Mesenchymal stem cell (in vitro differentiated cells and primary cell): ENCODE measurements at regions not wholly inside any gene's neighbourhood (a gene's known extent, or its start where the extent isn't known, plus 50 kb on each side); places are given as distances from the start of the nearest gene placed in this dataset.

Experiments
- DNase-seq: peaks from one replicate; pipeline ENCODE4 v3.0.0-alpha.2; 2013
- H2AFZ ChIP-seq: one replicate; pipeline ENCODE4 v1.6.1; 2013; ENCODE audit warnings: low read depth, mild to moderate bottlenecking, control low read depth, inconsistent platforms, low read length, moderate library complexity
- H2AK5ac ChIP-seq: 2 replicates; pipeline ENCODE4 v1.6.1; 2013; ENCODE audit warnings: low read length, moderate library complexity, mild to moderate bottlenecking, inconsistent platforms; ENCODE audit not compliant: severe bottlenecking
- H2BK120ac ChIP-seq: one replicate; pipeline ENCODE4 v1.6.1; 2013; ENCODE audit warnings: low read depth, mild to moderate bottlenecking, inconsistent platforms, low read length, moderate library complexity
- H2BK12ac ChIP-seq, 2 experiments: one replicate each; pipeline ENCODE4 v1.6.1; 2013; ENCODE audit warnings: inconsistent platforms in 2 of 2, low read length in 2 of 2, mild to moderate bottlenecking in 2 of 2, moderate library complexity in 2 of 2, control low read depth in 1 of 2
- H2BK15ac ChIP-seq: one replicate; pipeline ENCODE4 v1.6.1; 2013; ENCODE audit warnings: mild to moderate bottlenecking, low read depth, inconsistent platforms; ENCODE audit not compliant: poor library complexity, severe bottlenecking
- H2BK5ac ChIP-seq: 2 replicates; pipeline ENCODE4 v1.6.1; 2013; ENCODE audit warnings: low read depth, mild to moderate bottlenecking, low read length, control low read depth, inconsistent platforms; ENCODE audit not compliant: poor library complexity, severe bottlenecking
- H3K14ac ChIP-seq, 2 experiments: one replicate each; pipeline ENCODE4 v1.6.1; 2013; ENCODE audit warnings: inconsistent platforms in 2 of 2, low read length in 2 of 2, control low read depth in 1 of 2, mild to moderate bottlenecking in 1 of 2, moderate library complexity in 1 of 2
- H3K18ac ChIP-seq, 2 experiments: one replicate each; pipeline ENCODE4 v1.6.1; 2013; ENCODE audit warnings: inconsistent platforms in 2 of 2, low read length in 2 of 2, control low read depth in 1 of 2, low read depth in 1 of 2, mild to moderate bottlenecking in 1 of 2
- H3K23ac ChIP-seq, 2 experiments: one replicate each; pipeline ENCODE4 v1.6.1; 2013; ENCODE audit warnings: inconsistent platforms in 2 of 2, low read length in 2 of 2, mild to moderate bottlenecking in 2 of 2, moderate library complexity in 2 of 2, control low read depth in 1 of 2
- H3K27ac ChIP-seq: 2 replicates; pipeline ENCODE4 v1.5.1; 2013; ENCODE audit warnings: mild to moderate bottlenecking, moderate library complexity, low read length, control low read depth, inconsistent platforms; ENCODE audit not compliant: poor library complexity, severe bottlenecking
- H3K27me3 ChIP-seq, 2 experiments: 2 replicates each; pipeline versions ENCODE4 v1.6.1 to v1.7.0; 2013; ENCODE audit warnings: low read length in 2 of 2, mild to moderate bottlenecking in 2 of 2, moderate library complexity in 2 of 2, control low read depth in 1 of 2, inconsistent platforms in 1 of 2; ENCODE audit not compliant: control insufficient read depth in 1 of 2, insufficient read depth in 1 of 2
- H3K36me3 ChIP-seq, 2 experiments: 2 replicates each; pipeline versions ENCODE4 v1.6.1 to v1.7.0; 2013; ENCODE audit warnings: low read length in 2 of 2, control low read depth in 1 of 2, inconsistent platforms in 1 of 2, low read depth in 1 of 2, mild to moderate bottlenecking in 1 of 2; ENCODE audit not compliant: insufficient read depth in 2 of 2, control insufficient read depth in 1 of 2
- H3K4ac ChIP-seq, 2 experiments: one replicate each; pipeline ENCODE4 v1.6.1; 2013; ENCODE audit warnings: inconsistent platforms in 2 of 2, low read length in 2 of 2, mild to moderate bottlenecking in 2 of 2, moderate library complexity in 2 of 2, control low read depth in 1 of 2, low read depth in 1 of 2
- H3K4me1 ChIP-seq: 2 replicates; pipeline ENCODE4 v1.6.1; 2013; ENCODE audit warnings: low read depth, low read length, control low read depth; ENCODE audit not compliant: control insufficient read depth, insufficient read depth
- H3K4me2 ChIP-seq: 2 replicates; pipeline ENCODE4 v1.6.1; 2013; ENCODE audit warnings: low read length, mild to moderate bottlenecking, inconsistent platforms; ENCODE audit not compliant: poor library complexity, severe bottlenecking
- H3K4me3 ChIP-seq, 2 experiments: 2 replicates each; pipeline versions ENCODE4 v1.5.1 to v1.7.0; 2013; ENCODE audit warnings: low read length in 2 of 2, mild to moderate bottlenecking in 2 of 2, control low read depth in 1 of 2, low read depth in 1 of 2; ENCODE audit not compliant: insufficient read depth in 1 of 2
- H3K79me1 ChIP-seq: replicated peaks from 2 replicates; pipeline ENCODE4 v1.6.1; 2013; ENCODE audit warnings: mild to moderate bottlenecking, control low read depth, low read length, inconsistent platforms; ENCODE audit not compliant: poor library complexity, severe bottlenecking
- H3K9ac ChIP-seq: 2 replicates; pipeline ENCODE4 v1.7.0; 2013; ENCODE audit warnings: mild to moderate bottlenecking, low read length, moderate library complexity
- H3K9me3 ChIP-seq: 2 replicates; pipeline ENCODE4 v1.7.0; 2013; ENCODE audit warnings: mild to moderate bottlenecking, low read length; ENCODE audit not compliant: control insufficient read depth
- H4K8ac ChIP-seq: one replicate; pipeline ENCODE4 v1.6.1; 2013; ENCODE audit warnings: inconsistent platforms, mild to moderate bottlenecking, low read length, moderate library complexity
- H4K91ac ChIP-seq: one replicate; pipeline ENCODE4 v1.6.1; 2013; ENCODE audit warnings: mild to moderate bottlenecking, low read length, inconsistent platforms
- WGBS: methylation state at CpG from one replicate; pipeline ENCODE4 v1.1.7; 2013; ENCODE audit warnings: mixed read lengths; 5-methylcytosine and 5-hydroxymethylcytosine counted together

DNA sequence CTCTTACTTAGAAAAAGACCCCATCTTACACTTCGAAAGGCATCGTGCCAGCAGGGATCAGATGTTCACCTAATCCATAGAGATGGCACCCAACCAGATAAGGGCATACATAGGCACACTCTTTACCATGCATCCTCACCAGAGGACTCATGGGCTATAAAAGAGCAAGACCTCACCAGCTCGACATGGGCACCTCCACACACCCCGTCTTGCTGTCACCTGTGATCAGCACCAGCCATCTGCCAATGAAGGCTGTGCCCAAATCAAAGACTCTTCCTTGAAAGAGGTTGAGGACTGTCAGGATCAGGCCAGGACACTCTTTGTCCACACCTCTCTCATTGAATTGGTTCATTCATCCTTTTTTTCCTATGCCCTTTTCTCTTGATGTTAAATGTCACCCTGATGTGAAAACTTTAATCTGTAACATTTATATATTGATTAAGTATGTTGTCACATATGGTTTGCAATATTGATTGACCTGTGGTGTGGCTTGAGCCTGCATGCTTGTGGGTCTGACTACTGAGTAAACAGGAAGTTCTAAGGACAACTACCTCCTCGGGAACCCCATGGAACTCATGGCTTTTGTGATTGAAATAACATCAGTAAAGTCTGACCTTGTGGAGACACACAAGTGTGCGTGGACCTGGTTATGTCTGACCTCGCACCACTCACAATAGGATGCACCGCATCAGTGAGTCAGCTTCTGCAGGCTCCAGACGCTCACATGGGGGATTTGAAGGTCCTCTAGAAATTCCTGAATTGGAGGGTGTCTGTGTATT is 75.5 kb downstream of the HTR5A start:
- no peaks in the 10 kb centered on the region for H3K4me1 ChIP-seq
- peaks cover 0 to 24% of the 10 kb centered on the region in 2 experiments for H3K27me3 ChIP-seq
- no peak overlapping the region for H4K91ac ChIP-seq
- no peak overlapping the region for H4K8ac ChIP-seq
- no peak overlapping the region for H3K23ac ChIP-seq
- no peak for DNase-seq
- H2AFZ ChIP-seq: no peak overlapping the region
- no peak overlapping the region for H3K4me3 ChIP-seq
- H2BK15ac ChIP-seq: no peak overlapping the region
- WGBS: 70% methylated on average over 8 of the region's 9 CpGs
- no peak overlapping the region for H3K9ac ChIP-seq
- H2AK5ac ChIP-seq: no peak overlapping the region
- H2BK120ac ChIP-seq: no peak overlapping the region
- no peak overlapping the region for H2BK5ac ChIP-seq
- no peaks in the 10 kb centered on the region for H3K79me1 ChIP-seq
- H3K14ac ChIP-seq: no peak overlapping the region
- no peaks in the 10 kb centered on the region for H3K9me3 ChIP-seq
- H3K27ac ChIP-seq: no peak overlapping the region
- no peaks in the 10 kb centered on the region for H3K36me3 ChIP-seq
- no peak overlapping the region for H3K4ac ChIP-seq
- H3K4me2 ChIP-seq: no peak overlapping the region
- no peak overlapping the region for H2BK12ac ChIP-seq
- no peak overlapping the region for H3K18ac ChIP-seq

DNA sequence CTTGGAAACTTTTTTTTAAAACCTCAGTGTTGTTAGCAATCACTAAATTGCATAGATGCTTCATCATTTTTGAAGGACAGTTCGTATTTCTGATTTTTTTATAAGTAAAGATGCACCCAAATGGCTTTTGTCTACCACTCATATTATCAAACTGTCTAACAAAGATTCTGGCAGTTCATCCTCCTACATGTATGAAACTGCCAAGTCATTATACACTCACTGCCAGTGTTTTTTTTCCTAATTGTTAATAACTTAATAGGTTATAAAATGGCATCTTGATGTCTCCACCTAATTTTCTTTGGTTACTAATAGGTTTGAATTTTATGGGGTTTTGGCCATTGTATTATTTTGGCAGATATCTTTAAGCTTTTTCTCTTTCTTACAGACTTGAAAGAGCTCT is 77.0 kb downstream of the HTR5A start:
- Histone ChIP-seq H3K14ac (no peak overlapping the region), H2AK5ac (no peak overlapping the region)

DNA sequence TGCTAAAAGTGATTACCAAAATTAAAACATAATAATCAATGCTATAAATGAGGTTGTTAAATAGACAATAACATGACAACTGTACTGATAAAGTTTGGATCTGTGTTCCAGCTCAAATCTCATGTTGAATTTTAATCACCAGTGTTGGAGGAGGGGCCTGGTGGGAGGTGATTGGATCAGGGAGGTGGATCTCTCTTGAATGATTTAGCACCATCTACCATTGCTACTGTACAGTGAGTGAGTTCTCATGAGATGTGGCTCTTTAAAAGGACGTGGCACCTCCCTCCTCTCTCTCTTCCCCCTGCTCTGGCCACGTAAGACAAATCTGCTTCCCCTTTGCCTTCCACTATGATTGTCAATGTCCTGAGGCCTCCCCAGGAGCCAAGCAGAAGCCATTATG is 77.5 kb downstream of the HTR5A start:
- Histone ChIP-seq H4K91ac (no peak overlapping the region), H2AFZ (no peak overlapping the region)
- WGBS: 52% methylated on average over 2 of the region's 2 CpGs

More for the DNA sequence above, 77.0 kb downstream of the HTR5A start:
- Histone ChIP-seq H3K23ac (no peak overlapping the region), H2BK12ac (no peak overlapping the region), H3K18ac (no peak overlapping the region), H3K4ac (no peak overlapping the region), H2AFZ (no peak overlapping the region), H2BK120ac (no peak overlapping the region), H3K4me1 (no peaks in the 10 kb centered on the region), H3K79me1 (no peaks in the 10 kb centered on the region), H3K4me2 (no peak overlapping the region), H3K27ac (no peak overlapping the region), H3K9me3 (no peaks in the 10 kb centered on the region), H2BK5ac (no peak overlapping the region), H2BK15ac (no peak overlapping the region), H3K36me3 (no peaks in the 10 kb centered on the region), H3K4me3 (no peak overlapping the region), H4K91ac (no peak overlapping the region), H4K8ac (no peak overlapping the region), H3K27me3 (peaks cover 0 to 13% of the 10 kb centered on the region in 2 experiments), H3K9ac (no peak overlapping the region)
- no peak for DNase-seq
- no CpG with 5 or more reads among the region's 1 CpG for WGBS

DNA sequence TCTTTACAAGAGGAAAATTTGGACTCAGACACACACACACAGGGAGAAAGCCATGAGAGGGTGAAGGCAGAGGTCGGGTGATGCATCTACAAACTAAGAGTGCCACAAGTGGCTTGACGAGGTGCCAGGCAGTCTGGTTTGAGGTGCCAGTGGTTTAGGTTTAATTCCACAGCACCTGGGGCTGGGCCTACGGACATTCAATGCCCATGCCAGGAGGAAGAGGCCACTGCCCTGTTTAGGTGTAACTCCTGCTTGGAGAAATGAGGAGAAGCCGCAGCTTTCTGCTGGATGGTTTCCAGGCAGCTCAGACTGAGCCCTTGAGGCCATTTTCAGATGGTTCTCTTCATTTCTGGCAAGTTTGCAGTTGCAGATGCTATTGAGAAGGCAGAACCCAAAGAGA is 83.6 kb downstream of the HTR5A start:
- H2AK5ac ChIP-seq: no peak overlapping the region
- H3K27me3 ChIP-seq: no peaks in the 10 kb centered on the region
- no peaks in the 10 kb centered on the region for H3K79me1 ChIP-seq
- H3K9me3 ChIP-seq: peaks cover 7% of the 10 kb centered on the region
- WGBS: 53% methylated on average over 4 of the region's 4 CpGs
- DNase-seq: no peak
- no peak overlapping the region for H2BK12ac ChIP-seq
- H2BK5ac ChIP-seq: no peak overlapping the region
- no peak overlapping the region for H3K4me2 ChIP-seq
- no peaks in the 10 kb centered on the region for H3K36me3 ChIP-seq
- no peak overlapping the region for H2AFZ ChIP-seq
- H3K4ac ChIP-seq: no peak overlapping the region
- H3K4me1 ChIP-seq: no peaks in the 10 kb centered on the region
- H3K18ac ChIP-seq: no peak overlapping the region
- no peak overlapping the region for H3K14ac ChIP-seq
- no peak overlapping the region for H4K91ac ChIP-seq
- H3K27ac ChIP-seq: no peak overlapping the region
- no peak overlapping the region for H3K9ac ChIP-seq
- no peak overlapping the region for H4K8ac ChIP-seq
- H3K23ac ChIP-seq: no peak overlapping the region
- H2BK120ac ChIP-seq: no peak overlapping the region
- no peak overlapping the region for H3K4me3 ChIP-seq
- no peak overlapping the region for H2BK15ac ChIP-seq

More for the DNA sequence above, 77.5 kb downstream of the HTR5A start:
- no peak overlapping the region for H3K18ac ChIP-seq
- no peak overlapping the region for H3K14ac ChIP-seq
- H3K4me3 ChIP-seq: no peak overlapping the region
- no peak overlapping the region for H2BK15ac ChIP-seq
- no peak overlapping the region for H2BK12ac ChIP-seq
- no peak overlapping the region for H3K4ac ChIP-seq
- no peak overlapping the region for H3K9ac ChIP-seq
- no peak for DNase-seq
- no peak overlapping the region for H3K23ac ChIP-seq
- no peak overlapping the region for H2AK5ac ChIP-seq
- peaks cover 0 to 8% of the 10 kb centered on the region in 2 experiments for H3K27me3 ChIP-seq
- no peaks in the 10 kb centered on the region for H3K36me3 ChIP-seq
- H2BK5ac ChIP-seq: no peak overlapping the region
- H3K79me1 ChIP-seq: no peaks in the 10 kb centered on the region
- no peak overlapping the region for H4K8ac ChIP-seq
- no peaks in the 10 kb centered on the region for H3K4me1 ChIP-seq
- no peaks in the 10 kb centered on the region for H3K9me3 ChIP-seq
- no peak overlapping the region for H2BK120ac ChIP-seq
- no peak overlapping the region for H3K4me2 ChIP-seq
- H3K27ac ChIP-seq: no peak overlapping the region
